Cardiac fibroblast (primary cell): ENCODE measurements at regions not wholly inside any gene's neighbourhood (a gene's known extent, or its start where the extent isn't known, plus 50 kb on each side); places are given as distances from the start of the nearest gene placed in this dataset.

Source experiments
- DNase-seq, 2 donors: peaks; one replicate each; pipeline versions ENCODE4 v3.0.0 to v3.0.0-alpha.2; 2010; ENCODE audit warnings: low read depth in 2 of 2
- H3K4me3 ChIP-seq, 2 donors: replicated peaks in 1 of 2; 1 replicate in 1 of 2; 2 replicates in 1 of 2; pipeline ENCODE4 v1.5.1; 2011; ENCODE audit warnings: low read depth in 2 of 2, low read length in 2 of 2, mild to moderate bottlenecking in 2 of 2, moderate library complexity in 1 of 2
- TF ChIP-seq, protein P1 (sequence below): IDR thresholded peaks from one replicate; pipeline ENCODE4 v1.5.1; 2011; ENCODE audit warnings: low read depth, mild to moderate bottlenecking, low read length, inconsistent platforms

DNA sequence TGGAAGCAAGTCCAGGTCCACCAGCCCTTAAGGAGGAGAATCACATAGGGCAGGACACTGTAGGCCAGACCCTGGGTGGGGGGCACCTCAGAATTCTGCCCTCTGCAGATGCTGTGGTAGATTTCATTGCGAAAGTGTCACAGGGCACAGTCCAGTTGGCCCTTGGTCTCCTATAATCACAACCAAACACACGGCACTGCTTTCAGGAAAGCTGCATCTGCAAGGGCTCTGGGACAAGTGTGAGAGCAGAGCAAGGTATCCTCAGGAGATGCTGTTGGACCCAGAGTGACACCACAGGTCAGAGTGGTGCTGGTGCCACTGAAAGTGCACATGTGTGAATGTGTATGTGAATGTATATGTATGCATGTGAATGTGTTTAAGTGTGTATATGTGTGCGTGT lies 88.6 kb upstream of the MBNL2 start:
- DNase-seq: no peak
- TF ChIP-seq, protein P1, sequence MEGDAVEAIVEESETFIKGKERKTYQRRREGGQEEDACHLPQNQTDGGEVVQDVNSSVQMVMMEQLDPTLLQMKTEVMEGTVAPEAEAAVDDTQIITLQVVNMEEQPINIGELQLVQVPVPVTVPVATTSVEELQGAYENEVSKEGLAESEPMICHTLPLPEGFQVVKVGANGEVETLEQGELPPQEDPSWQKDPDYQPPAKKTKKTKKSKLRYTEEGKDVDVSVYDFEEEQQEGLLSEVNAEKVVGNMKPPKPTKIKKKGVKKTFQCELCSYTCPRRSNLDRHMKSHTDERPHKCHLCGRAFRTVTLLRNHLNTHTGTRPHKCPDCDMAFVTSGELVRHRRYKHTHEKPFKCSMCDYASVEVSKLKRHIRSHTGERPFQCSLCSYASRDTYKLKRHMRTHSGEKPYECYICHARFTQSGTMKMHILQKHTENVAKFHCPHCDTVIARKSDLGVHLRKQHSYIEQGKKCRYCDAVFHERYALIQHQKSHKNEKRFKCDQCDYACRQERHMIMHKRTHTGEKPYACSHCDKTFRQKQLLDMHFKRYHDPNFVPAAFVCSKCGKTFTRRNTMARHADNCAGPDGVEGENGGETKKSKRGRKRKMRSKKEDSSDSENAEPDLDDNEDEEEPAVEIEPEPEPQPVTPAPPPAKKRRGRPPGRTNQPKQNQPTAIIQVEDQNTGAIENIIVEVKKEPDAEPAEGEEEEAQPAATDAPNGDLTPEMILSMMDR: no peak
- no peak overlapping the region for H3K4me3 ChIP-seq

DNA sequence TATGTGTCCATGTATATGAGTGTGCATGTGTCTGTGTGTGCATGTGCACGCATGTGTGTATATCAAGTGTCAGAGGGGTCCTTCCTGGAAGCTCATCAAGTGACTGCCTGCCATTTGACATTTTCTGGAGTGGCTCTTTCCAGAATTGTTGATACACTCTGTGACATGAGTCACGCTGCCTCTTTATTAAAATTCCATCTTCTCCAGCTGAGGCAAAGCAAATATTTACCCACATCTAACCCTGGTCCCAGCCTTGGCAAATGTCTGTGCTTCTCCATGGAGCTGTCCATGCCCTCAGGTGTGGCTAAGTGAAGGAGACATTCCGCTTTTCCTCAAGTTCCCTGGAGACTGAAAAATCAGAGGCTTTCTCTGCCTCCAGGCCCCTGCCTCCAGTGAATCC lies 88.2 kb upstream of the MBNL2 start:
- DNase-seq: no peak
- TF ChIP-seq, protein P1: no peak
- H3K4me3 ChIP-seq: no peak overlapping the region

DNA sequence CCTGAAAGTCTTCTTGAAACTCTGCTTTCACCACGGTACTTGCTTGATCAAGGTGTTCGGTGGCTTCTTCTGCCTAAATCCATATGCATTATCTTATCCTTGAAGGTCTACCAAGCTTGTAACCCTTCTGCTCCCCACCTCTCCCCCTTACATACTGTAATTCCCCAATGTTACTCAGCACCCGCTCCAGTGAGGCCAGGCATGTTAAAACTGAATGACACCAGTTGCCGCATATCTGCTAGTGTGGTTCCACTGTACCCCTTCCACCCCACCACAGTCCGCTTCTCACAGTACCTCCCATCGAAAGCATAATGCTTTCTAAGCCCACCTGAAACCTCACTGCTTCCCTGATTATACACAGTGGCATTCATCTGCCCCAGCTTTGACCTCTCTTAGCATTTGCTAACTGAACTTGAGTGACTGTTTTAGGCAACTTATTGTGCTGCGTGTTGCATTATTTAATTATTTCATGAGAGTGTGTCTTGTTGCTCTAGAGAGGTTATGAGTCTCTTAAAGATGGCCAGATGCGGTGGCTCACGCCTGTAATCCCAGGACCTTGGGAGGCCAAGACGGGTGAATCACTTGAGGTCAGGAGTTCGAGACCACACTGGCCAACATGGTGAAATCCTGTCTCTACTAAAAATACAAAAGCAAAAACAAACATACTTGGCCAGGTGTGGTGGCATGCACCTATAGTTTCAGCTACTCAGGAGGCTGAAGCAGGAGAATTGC lies 87.6 kb upstream of the MBNL2 start:
- TF ChIP-seq, protein P1: no peak
- H3K4me3 ChIP-seq: no peak overlapping the region
- DNase-seq: peak in 1 of 2 donors; percentile 60

DNA sequence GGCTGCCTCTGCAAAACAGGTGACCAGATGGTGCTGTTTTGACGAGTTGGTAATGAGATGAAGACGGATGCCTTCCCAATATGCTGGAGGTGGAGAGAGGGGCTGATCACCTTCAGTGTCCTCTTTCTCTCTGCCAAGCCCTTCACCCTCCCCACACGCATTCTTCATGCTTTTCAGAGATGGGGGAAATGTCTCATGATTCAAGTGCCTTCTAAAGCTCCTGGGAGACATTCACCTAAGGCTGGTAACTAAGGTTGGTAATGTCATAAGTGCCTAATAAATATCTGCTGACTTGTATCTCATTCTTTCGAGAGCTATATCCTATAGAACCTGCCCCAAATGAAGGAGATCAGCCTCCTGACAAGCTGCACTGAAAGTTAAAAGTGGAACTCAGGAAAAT lies 86.2 kb upstream of the MBNL2 start:
- DNase-seq: no peak
- TF ChIP-seq, protein P1: no peak
- no peak overlapping the region for H3K4me3 ChIP-seq

DNA sequence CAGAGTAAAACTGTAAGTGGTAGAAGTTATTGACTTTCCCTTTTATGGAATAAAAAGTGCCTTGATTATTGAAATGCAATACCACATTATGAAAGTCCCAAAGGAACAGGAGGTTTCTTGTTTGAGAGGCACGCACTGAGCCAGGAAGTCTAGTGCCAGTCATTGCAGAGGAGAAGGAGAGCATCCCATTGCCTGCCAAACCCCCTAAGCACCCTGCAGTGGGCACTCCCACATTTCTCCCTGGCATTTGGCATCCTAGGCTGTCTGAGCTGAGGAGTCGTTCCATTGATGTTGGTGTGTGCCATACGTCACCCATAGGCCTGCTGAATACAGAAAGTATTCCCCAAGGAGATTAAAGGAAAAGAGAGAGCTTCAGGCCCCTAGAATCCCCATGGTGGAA lies 85.7 kb upstream of the MBNL2 start:
- no peak for DNase-seq
- no peak overlapping the region for H3K4me3 ChIP-seq
- TF ChIP-seq, protein P1: no peak

DNA sequence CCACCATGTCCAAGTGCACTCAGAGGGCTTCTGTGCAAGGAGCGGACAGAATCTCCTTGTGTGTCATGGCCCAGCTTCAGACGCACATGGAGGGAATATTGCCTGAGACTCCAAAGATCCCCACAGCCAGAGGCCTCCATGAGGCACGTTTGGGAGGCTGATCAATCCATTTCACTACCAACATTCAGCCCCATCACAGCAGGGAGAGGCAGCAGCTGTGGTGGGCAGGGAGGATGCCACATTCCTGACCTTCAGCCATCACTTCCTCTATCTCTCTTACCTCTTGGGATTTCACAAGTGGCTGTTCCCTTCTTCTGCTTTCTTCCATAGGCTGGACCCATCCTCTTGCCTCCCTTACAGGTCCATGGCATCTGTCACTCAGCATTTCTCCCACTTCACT lies 82.4 kb upstream of the MBNL2 start:
- DNase-seq: no peak
- no peak overlapping the region for H3K4me3 ChIP-seq
- TF ChIP-seq, protein P1: no peak

DNA sequence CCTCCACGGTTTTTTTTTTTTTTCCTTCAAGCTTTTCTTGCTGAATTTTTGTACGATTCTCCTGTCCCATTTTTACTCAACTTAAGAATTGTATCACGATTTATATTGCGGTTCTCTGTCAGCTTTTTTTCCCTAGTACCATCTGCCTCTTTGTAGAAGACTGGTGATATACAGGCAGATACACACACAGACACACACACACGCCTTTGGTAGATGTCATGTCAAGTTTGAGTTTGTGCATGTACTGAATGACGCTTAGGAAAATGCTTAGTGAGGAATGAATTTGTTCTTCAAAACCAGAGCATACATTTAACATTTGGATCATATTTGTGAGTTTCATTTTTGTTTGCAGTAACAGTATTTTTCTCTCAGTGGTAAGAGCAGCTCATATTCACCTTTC lies 82.0 kb upstream of the MBNL2 start:
- TF ChIP-seq, protein P1: no peak
- H3K4me3 ChIP-seq: no peak overlapping the region
- DNase-seq: no peak
